A172 (cell line): ENCODE measurements at regions not wholly inside any gene's neighbourhood (a gene's known extent, or its start where the extent isn't known, plus 50 kb on each side); places are given as distances from the start of the nearest gene placed in this dataset.

Experiments used
- DNase-seq: peaks from one replicate; pipeline ENCODE4 v3.0.0-alpha.2; 2015; ENCODE audit warnings: low spot score

GRCh38 chr6:169339731-169340309, 86.2 kb upstream of the THBS2 start:
- DNase-seq: peak; percentile 2

- no peak for DNase-seq
Observed at GRCh38 chr6:169339025-169339424, 85.4 kb upstream of the THBS2 start.

GRCh38 chr6:169337886-169338445, 84.3 kb upstream of the THBS2 start:
- DNase-seq: no peak

GRCh38 chr6:169335301-169335700, 81.7 kb upstream of the THBS2 start:
- no peak for DNase-seq

- DNase-seq: no peak
Observed at GRCh38 chr6:169332250-169332649, 78.6 kb upstream of the THBS2 start.

- DNase-seq: peak; percentile 66
Observed at GRCh38 chr6:169328112-169328801, 74.6 kb upstream of the THBS2 start.

GRCh38 chr6:169326067-169326799, 72.6 kb upstream of the THBS2 start:
- peak; percentile 38 for DNase-seq

- no peak for DNase-seq
Observed at GRCh38 chr6:169324656-169325459, 71.2 kb upstream of the THBS2 start.

GRCh38 chr6:169324086-169324485, 70.4 kb upstream of the THBS2 start:
- DNase-seq: no peak

- no peak for DNase-seq
Observed at GRCh38 chr6:169323221-169323620, 69.6 kb upstream of the THBS2 start.

- no peak for DNase-seq
Observed at GRCh38 chr6:169321546-169321945, 67.9 kb upstream of the THBS2 start.

GRCh38 chr6:169320013-169320412, 66.4 kb upstream of the THBS2 start:
- no peak for DNase-seq

GRCh38 chr6:169317441-169318202, 64.0 kb upstream of the THBS2 start:
- DNase-seq: no peak

- DNase-seq: no peak
Observed at GRCh38 chr6:169316651-169317050, 63.0 kb upstream of the THBS2 start.

- no peak for DNase-seq
Observed at GRCh38 chr6:169315830-169316614, 62.4 kb upstream of the THBS2 start.

- DNase-seq: no peak
Observed at GRCh38 chr6:169313347-169314010, 59.8 kb upstream of the THBS2 start.

GRCh38 chr6:169312658-169313346, 59.2 kb upstream of the THBS2 start:
- DNase-seq: no peak

- DNase-seq: no peak
Observed at GRCh38 chr6:169310983-169311382, 57.3 kb upstream of the THBS2 start.
